NCI-H128 (cell line): ENCODE measurements at regions not wholly inside any gene's neighbourhood (a gene's known extent, or its start where the extent isn't known, plus 50 kb on each side); places are given as distances from the start of the nearest gene placed in this dataset.
A peak's percentile ranks its signal among the peaks of the same experiment; 100 is the strongest.
"Not testable (repeated sequence)": the region's sequence is repeated elsewhere in the genome, so short reads cannot be mapped to it uniquely, and the experiment has no call there.

Experiments
- DNase-seq: peaks from one replicate; lab custom pipeline; 2025; ENCODE audit not compliant: unreplicated experiment; lab: John Stamatoyannopoulos, UW

GRCh38 chr5:1982561-1982960 is 99.8 kb upstream of the IRX4 start:
- DNase-seq = not testable (repeated sequence)

- no peak for DNase-seq
Measured at GRCh38 chr5:1975898-1976765, 93.4 kb upstream of the IRX4 start.

DNA sequence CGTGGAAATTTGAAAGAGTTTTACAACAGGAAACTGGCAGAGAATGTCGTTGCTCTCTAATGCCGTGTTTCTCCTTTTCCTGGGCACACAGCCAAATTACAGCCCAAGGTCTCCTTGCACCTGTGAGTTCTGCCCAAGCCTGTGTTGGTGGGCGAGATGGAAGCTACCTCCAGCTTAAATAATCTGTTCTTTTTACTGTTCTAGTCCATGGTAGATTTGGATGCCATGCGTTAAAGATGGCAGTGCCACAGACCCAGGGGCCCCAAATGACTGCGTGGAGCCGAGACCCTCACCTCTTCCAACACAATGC is 92.6 kb upstream of the IRX4 start:
- DNase-seq = peak; percentile 11

DNA sequence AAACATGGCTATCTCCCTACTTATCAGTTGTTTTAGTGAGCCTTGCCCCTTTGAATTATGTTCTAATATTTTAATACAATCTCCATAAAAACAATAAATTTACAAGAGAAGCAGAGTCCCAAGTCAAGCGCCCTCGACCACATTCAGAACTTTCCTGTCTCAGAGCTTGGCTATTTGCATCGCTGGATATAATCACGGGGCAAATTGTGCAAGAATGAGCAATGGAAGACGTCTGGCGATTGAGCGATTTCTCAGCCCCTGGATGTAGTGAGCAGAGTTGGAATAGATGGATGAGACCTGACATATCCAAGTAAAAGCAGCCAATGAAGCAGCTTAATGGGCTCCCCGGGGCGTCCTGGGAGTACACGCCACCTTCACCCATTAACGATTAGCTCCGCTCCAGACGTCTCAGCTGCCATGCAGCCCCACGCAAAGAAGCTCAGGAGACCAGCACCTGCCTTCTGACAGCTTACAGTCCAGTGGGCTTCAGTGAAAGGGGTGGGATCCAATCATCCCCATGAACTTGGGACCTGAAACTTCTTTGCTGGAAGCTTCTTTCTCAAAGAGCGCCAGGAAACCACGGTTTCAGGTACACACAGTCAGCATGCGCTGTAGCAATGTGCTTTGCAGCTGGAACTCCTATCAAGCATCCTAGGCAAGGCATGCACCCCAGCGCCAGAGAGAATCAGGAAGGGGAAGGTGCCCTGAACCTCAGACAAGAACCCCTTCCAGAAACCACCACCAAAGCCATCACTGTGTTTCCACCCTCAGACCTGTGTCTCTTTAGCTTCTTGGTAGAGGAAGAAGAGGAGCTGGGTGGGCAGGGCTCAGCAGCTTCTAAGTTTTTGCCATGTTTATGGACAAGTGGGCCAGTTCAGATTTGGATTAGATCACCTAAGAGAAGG is 92.0 kb upstream of the IRX4 start:
- DNase-seq = no peak

- DNase-seq = no peak
Measured at GRCh38 chr5:1974081-1974480, 91.4 kb upstream of the IRX4 start.

- DNase-seq = no peak
Measured at GRCh38 chr5:1973391-1974013, 90.8 kb upstream of the IRX4 start.

GRCh38 chr5:1971944-1972343 is 89.2 kb upstream of the IRX4 start:
- no peak for DNase-seq

DNA sequence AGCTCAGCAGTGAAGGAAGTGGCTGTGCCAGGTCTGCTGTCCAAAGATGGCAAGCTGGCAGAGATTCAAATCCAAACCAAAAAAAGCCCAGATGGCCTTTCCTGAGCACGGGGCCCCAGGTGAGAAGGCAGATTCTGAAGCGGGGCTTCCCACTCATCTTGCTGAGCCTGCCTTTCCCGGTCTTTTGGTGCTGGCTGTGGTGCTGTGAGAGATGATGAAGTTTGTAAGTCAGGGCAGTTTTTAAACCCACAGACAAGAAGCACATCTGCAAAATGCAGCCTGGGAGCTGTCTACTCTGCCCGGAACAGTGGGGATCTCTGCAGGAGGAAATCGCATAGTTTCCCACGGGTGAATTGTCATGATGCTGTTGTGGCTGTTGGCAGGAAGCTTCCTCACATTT is 85.0 kb upstream of the IRX4 start:
- no peak for DNase-seq

DNA sequence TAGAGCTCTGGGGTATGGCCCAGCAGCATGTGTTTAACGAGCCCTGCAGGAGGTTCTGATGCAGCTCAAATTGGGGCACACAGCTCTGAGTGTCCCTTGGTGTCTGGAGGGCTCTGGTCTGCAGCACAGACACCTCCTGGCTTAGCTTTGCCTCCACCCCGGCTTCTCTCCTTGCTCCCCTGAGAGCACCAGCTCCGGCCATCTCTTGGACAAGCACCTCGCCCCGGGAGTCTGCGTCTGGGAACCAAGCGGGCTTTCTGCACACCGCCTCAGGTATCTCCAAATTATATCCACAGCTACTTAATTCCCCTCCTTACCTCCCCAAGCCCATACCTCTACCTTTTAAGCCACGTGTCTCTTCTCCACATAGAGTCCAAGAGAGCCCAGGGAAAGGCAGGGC is 83.7 kb upstream of the IRX4 start:
- no peak for DNase-seq

- DNase-seq = no peak
Measured at GRCh38 chr5:1965925-1966324, 83.2 kb upstream of the IRX4 start.

DNA sequence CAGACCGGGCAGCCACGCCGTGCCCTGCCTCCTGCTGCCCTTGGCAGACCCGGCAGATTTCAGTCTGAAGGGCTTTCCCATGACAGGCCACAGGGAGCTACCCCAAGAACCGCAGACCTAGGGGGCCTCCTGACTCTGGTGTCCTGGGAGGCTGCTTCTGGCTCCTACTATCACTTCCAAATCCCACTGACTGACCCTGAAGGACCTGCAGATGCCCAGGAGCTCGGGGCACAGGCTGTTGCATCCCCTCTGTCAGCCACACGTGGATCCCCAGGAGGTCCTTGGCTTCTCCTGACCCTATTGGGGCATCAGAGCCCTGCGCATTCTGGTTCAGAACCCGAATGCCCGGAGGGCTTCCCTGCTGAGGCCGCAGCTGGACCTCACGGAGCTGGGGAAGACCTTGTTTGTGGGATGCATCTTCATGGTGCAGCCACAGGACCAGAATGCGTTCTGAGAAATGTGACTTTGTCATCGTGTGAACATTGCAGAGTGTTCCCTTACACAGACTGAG is 81.3 kb upstream of the IRX4 start:
- DNase-seq = no peak

- no peak for DNase-seq
Measured at GRCh38 chr5:1963358-1963757, 80.6 kb upstream of the IRX4 start.

GRCh38 chr5:1962619-1963355 is 80.1 kb upstream of the IRX4 start:
- no peak for DNase-seq

GRCh38 chr5:1961952-1962595 is 79.3 kb upstream of the IRX4 start:
- DNase-seq = no peak

GRCh38 chr5:1961304-1961946 is 78.7 kb upstream of the IRX4 start:
- no peak for DNase-seq

GRCh38 chr5:1960595-1961303 is 78.0 kb upstream of the IRX4 start:
- DNase-seq = no peak

DNA sequence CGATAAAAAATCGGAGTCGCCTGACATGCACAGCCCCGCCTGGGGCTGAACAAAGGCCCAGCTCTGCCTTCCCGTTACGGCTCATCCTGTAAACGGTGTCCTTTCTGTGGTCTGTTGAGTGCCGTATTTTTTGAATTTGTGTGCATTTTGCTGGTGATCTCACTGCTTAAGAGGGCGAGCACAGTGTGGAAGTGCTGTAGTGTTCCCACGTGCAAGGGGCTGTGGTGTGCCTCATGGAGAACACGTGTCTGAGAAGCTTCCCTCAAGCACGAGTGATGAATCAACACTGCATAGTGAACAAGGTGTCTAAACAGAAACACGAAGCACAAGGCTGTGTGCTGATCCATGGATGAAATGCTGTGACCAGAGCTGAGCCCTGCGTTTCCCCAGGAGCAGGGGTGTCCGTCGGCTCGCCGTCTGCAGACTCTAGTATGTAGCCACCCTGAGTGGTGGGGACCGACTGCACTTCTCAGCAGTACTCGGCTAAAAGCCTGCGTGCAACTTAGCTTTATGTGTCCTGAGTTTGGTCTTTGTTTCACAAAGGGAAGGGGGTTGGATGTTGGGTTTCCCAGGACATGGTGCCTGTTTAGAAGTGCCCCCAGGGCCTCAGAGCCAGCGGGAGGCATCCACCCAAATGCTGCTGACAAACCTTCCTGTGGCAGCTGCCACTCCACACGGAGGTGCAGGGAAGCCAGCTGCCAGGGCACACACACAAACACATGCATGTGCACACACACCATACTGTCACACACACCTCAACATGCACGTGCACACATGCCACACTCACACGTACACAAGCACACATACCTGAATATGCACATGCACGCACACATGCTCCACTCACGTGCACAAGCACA is 77.2 kb upstream of the IRX4 start:
- DNase-seq = no peak

DNA sequence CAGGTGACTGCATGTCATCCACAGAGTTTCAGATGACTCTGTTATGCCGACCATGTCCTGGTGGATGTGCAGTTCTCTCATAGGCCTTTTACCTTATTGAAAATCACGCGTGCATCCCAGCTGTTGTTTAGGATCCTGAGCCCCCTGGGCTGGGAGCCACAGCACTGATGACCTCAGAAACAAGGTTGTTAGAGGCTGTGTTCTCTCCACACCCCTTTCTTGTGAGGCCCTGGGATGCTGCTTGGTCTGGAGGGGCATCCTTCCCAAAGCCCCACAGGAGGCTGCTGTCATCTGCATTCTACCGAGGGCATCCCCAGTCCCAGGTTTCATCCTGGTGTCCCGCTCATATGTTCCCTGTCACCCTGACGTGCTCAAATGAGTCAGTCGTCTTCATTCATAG is 76.5 kb upstream of the IRX4 start:
- DNase-seq = no peak
